Esophagus squamous epithelium (tissue), 4 donors: ENCODE measurements at regions not wholly inside any gene's neighbourhood (a gene's known extent, or its start where the extent isn't known, plus 50 kb on each side); places are given as distances from the start of the nearest gene placed in this dataset.

Source experiments
- CTCF ChIP-seq, 6 experiments: fragments of 450-650 bp in 4 of 6; fragments of 200-600 bp in 2 of 6; sonication (generic) in 2 of 6; IDR thresholded peaks; one replicate each; pipeline ENCODE4 v1.5.1; 2016 to 2019; ENCODE audit warnings: antibody characterized with exemption in 6 of 6, mild to moderate bottlenecking in 4 of 6, moderate library complexity in 4 of 6
- POLR2A ChIP-seq, 4 donors: fragments of 450-650 bp; IDR thresholded peaks; one replicate each; pipeline ENCODE4 v1.6.1; 2017; ENCODE audit warnings: antibody characterized with exemption in 4 of 4, mild to moderate bottlenecking in 4 of 4, moderate library complexity in 3 of 4

DNA sequence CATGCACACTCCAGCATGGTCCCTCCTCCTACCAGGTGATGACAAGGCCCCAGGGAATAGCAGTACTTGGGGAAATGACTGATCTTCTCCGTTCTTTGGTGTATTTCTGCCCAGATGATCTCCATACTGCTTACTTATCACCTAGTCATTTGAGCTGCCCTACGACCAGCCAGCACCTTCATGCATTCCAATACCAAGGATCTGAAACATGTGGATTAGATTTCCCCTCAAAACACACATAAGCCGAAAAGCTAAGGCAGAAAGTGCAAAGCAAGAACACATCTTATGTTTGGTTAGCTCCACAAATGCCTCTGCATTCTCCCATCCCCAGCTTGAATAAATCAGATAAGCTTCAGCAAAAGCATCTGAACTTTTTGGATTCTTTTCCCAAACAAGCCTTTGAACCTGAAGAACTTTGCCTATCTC, 64.8 kb upstream of the BCL6 start:
- TF ChIP-seq CTCF (IDR thresholded peaks at IDR 0.05): no peak
- TF ChIP-seq POLR2A (IDR thresholded peaks at IDR 0.05): no peak
